A549 (cell line): ENCODE measurements at regions not wholly inside any gene's neighbourhood (a gene's known extent, or its start where the extent isn't known, plus 50 kb on each side); places are given as distances from the start of the nearest gene placed in this dataset.

ENCODE experiments used
- ATAC-seq, 2 experiments: fragments of 200-7000 bp in 1 of 2; fragments of >200 bp in 1 of 2; cut with Nextera tagmentation in 1 of 2; cut with Tn5 transposase in 1 of 2; 3 replicates each; pipeline versions ENCODE4 v1.8.0 to v1.9.1; 2018 to 2020; ENCODE audit warnings: mild to moderate bottlenecking in 1 of 2, moderate library complexity in 1 of 2
- CTCF ChIA-PET: fragments of 300-600 bp; sonication (Branson Sonifier 250); formaldehyde crosslinking; extraction: SDS; loops from one replicate; lab custom pipeline; 2021; ENCODE audit warnings: antibody characterized with exemption, inconsistent platforms; lab: Yijun Ruan, JAX
- POLR2A ChIA-PET: fragments of 350-600 bp; formaldehyde crosslinking; extraction: SDS; loops from one replicate; lab custom pipeline; 2021; ENCODE audit warnings: antibody characterized with exemption, inconsistent platforms; lab: Yijun Ruan, JAX
- DNase-seq, 2 experiments: peaks; one replicate each; pipeline versions ENCODE4 v3.0.0 to v3.0.0-alpha.2; 2011 to 2016; ENCODE audit warnings: low read depth in 1 of 2, low spot score in 1 of 2
- FAIRE-seq: peaks from 2 replicates; lab custom pipeline; 2011; peaks lifted over from hg19 to GRCh38; lab: Jason Lieb, UNC
- H3K27ac ChIP-seq, 2 experiments: fragments of >200 bp; sonication (Bioruptor Twin); formaldehyde crosslinking; 3 replicates each; pipeline ENCODE4 v1.5.1; 2016 to 2017
- H3K4me1 ChIP-seq: fragments of >200 bp; sonication (Bioruptor Twin); formaldehyde crosslinking; 3 replicates; pipeline ENCODE4 v1.6.1; 2016
- H3K4me2 ChIP-seq: fragments of >200 bp; sonication (Bioruptor Twin); formaldehyde crosslinking; 3 replicates; pipeline ENCODE4 v1.6.1; 2016
- H3K4me3 ChIP-seq: fragments of >200 bp; sonication (Bioruptor Twin); formaldehyde crosslinking; 3 replicates; pipeline ENCODE4 v1.5.1; 2016
- H3K9me3 ChIP-seq: fragments of >200 bp; sonication (Bioruptor Twin); formaldehyde crosslinking; 3 replicates; pipeline ENCODE4 v1.6.1; 2016
- CEBPB ChIP-seq, 2 experiments: fragments of >200 bp in 1 of 2; sonication (Bioruptor Twin) in 1 of 2; formaldehyde crosslinking in 1 of 2; IDR thresholded peaks; 2 replicates each; pipeline ENCODE4 v1.6.1; 2012 to 2016
- CHD2 ChIP-seq: fragments of 150-350 bp; IDR thresholded peaks from 2 replicates; pipeline ENCODE4 v1.6.1; 2014; ENCODE audit warnings: low read length; ENCODE audit not compliant: partially characterized antibody
- CHD4 ChIP-seq: fragments of 200-600 bp; sonication (generic); IDR thresholded peaks from 2 replicates; pipeline ENCODE4 v1.6.1; 2016; ENCODE audit warnings: antibody characterized with exemption, mild to moderate bottlenecking, borderline replicate concordance
- E2F6 ChIP-seq: IDR thresholded peaks from 2 replicates; pipeline ENCODE4 v1.6.1; 2012; ENCODE audit warnings: low read depth, borderline replicate concordance
- EHMT2 ChIP-seq: fragments of 200-600 bp; sonication (generic); IDR thresholded peaks from 2 replicates; pipeline ENCODE4 v1.6.1; 2016; ENCODE audit warnings: antibody characterized with exemption, low read depth, mild to moderate bottlenecking, moderate library complexity
- EP300 ChIP-seq, 2 experiments: fragments of >200 bp; sonication (Bioruptor Twin); formaldehyde crosslinking; IDR thresholded peaks; 2 replicates in 1 of 2; 3 replicates in 1 of 2; pipeline ENCODE4 v1.6.1; 2016 to 2017
- ESRRA ChIP-seq: fragments of 150-350 bp; IDR thresholded peaks from 2 replicates; pipeline ENCODE4 v1.6.1; 2014; ENCODE audit warnings: mild to moderate bottlenecking, low read length, borderline replicate concordance
- FOSL2 ChIP-seq, 2 experiments: fragments of 450-650 bp in 1 of 2; fragments of >200 bp in 1 of 2; sonication (Bioruptor Twin) in 1 of 2; formaldehyde crosslinking; IDR thresholded peaks; 2 replicates each; pipeline versions ENCODE4 v1.5.0 to v1.6.1; 2016 to 2020; ENCODE audit warnings: mild to moderate bottlenecking in 1 of 2, moderate library complexity in 1 of 2
- FOXS1 ChIP-seq: fragments of 250-450 bp; sonication (Bioruptor Pico); IDR thresholded peaks from 2 replicates; pipeline ENCODE4 v1.5.0; 2020; ENCODE audit warnings: mild to moderate bottlenecking, moderate library complexity
- GATA3 ChIP-seq: IDR thresholded peaks from 2 replicates; pipeline ENCODE4 v1.6.1; 2012; ENCODE audit warnings: borderline replicate concordance
- HDAC2 ChIP-seq: fragments of 200-600 bp; sonication (generic); IDR thresholded peaks from 2 replicates; pipeline ENCODE4 v1.6.1; 2016
- HOXB13 ChIP-seq: fragments of 250-450 bp; sonication (Bioruptor Pico); IDR thresholded peaks from 2 replicates; pipeline ENCODE4 v1.5.0; 2020; ENCODE audit warnings: low read depth, mild to moderate bottlenecking, moderate library complexity
- JUN ChIP-seq, 2 experiments: fragments of >200 bp; sonication (Bioruptor Twin); formaldehyde crosslinking; IDR thresholded peaks; 2 replicates in 1 of 2; 3 replicates in 1 of 2; pipeline ENCODE4 v1.6.1; 2016 to 2017
- KDM5A ChIP-seq: fragments of 200-600 bp; sonication (generic); IDR thresholded peaks from 2 replicates; pipeline ENCODE4 v1.6.1; 2016; ENCODE audit warnings: antibody characterized with exemption, mild to moderate bottlenecking
- MAFK ChIP-seq: fragments of 450-650 bp; IDR thresholded peaks from 2 replicates; pipeline ENCODE4 v1.6.1; 2014; ENCODE audit not compliant: partially characterized antibody
- NR3C1 ChIP-seq: fragments of >200 bp; sonication (Bioruptor Twin); formaldehyde crosslinking; IDR thresholded peaks from 3 replicates; pipeline ENCODE4 v1.6.1; 2017
- PBX3 ChIP-seq: IDR thresholded peaks from 2 replicates; pipeline ENCODE4 v1.6.1; 2012
- PHF8 ChIP-seq: fragments of 200-600 bp; sonication (generic); IDR thresholded peaks from 2 replicates; pipeline ENCODE4 v1.6.1; 2016; ENCODE audit warnings: low read depth, mild to moderate bottlenecking, antibody characterized with exemption, moderate library complexity, borderline replicate concordance
- POLR2A ChIP-seq: IDR thresholded peaks from 2 replicates; pipeline ENCODE4 v1.6.1; 2012; ENCODE audit warnings: mild to moderate bottlenecking, low read length
- RAD21 ChIP-seq, 2 experiments: fragments of >200 bp in 1 of 2; sonication (Bioruptor Twin) in 1 of 2; formaldehyde crosslinking in 1 of 2; IDR thresholded peaks in 1 of 2; conservative IDR thresholded peaks in 1 of 2; 2 replicates in 1 of 2; 3 replicates in 1 of 2; pipeline ENCODE4 v1.6.1; 2012 to 2018; ENCODE audit warnings: inconsistent platforms in 1 of 2
- RFX5 ChIP-seq: fragments of 450-650 bp; IDR thresholded peaks from 2 replicates; pipeline ENCODE4 v1.7.1; 2014; ENCODE audit warnings: antibody characterized with exemption, mild to moderate bottlenecking, moderate library complexity
- ZNF302 ChIP-seq: fragments of 250-450 bp; sonication (Bioruptor Pico); IDR thresholded peaks from 2 replicates; pipeline ENCODE4 v1.9.0; 2021; ENCODE audit warnings: inconsistent platforms, mild to moderate bottlenecking, moderate library complexity
- ZSCAN20 ChIP-seq: fragments of 250-450 bp; sonication (Bioruptor Pico); IDR thresholded peaks from 2 replicates; pipeline ENCODE4 v1.8.0; 2022; ENCODE audit warnings: mild to moderate bottlenecking, moderate library complexity
- WGBS: methylation state at CpG from one replicate; pipeline ENCODE4 v1.1.6; 2017; ENCODE audit errors: missing lambda C conversion rate; 5-methylcytosine and 5-hydroxymethylcytosine counted together
- TF ChIP-seq, protein P1 (sequence below): fragments of 450-650 bp; IDR thresholded peaks from 2 replicates; pipeline ENCODE4 v1.6.1; 2014; ENCODE audit warnings: antibody characterized with exemption
- TF ChIP-seq, protein P2 (sequence below): fragments of >200 bp; sonication (Bioruptor Twin); formaldehyde crosslinking; IDR thresholded peaks from 3 replicates; pipeline ENCODE4 v1.6.1; 2016
- TF ChIP-seq, protein P3 (sequence below): fragments of 250-450 bp; sonication (Bioruptor Pico); IDR thresholded peaks from 2 replicates; pipeline ENCODE4 v1.5.0; 2020; ENCODE audit warnings: low read depth, mild to moderate bottlenecking, moderate library complexity

- no peak overlapping the region for H3K27ac ChIP-seq
- no peak for TF ChIP-seq POLR2A
- TF ChIP-seq FOXS1, result no peak
- TF ChIP-seq JUN (IDR thresholded peaks at IDR 0.05), result no peak
- no peak for TF ChIP-seq RFX5
- TF ChIP-seq NR3C1, result no peak
- TF ChIP-seq HOXB13, result no peak
- TF ChIP-seq PBX3, result no peak
- TF ChIP-seq, protein P1, sequence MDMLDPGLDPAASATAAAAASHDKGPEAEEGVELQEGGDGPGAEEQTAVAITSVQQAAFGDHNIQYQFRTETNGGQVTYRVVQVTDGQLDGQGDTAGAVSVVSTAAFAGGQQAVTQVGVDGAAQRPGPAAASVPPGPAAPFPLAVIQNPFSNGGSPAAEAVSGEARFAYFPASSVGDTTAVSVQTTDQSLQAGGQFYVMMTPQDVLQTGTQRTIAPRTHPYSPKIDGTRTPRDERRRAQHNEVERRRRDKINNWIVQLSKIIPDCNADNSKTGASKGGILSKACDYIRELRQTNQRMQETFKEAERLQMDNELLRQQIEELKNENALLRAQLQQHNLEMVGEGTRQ, result no peak
- TF ChIP-seq, protein P2, sequence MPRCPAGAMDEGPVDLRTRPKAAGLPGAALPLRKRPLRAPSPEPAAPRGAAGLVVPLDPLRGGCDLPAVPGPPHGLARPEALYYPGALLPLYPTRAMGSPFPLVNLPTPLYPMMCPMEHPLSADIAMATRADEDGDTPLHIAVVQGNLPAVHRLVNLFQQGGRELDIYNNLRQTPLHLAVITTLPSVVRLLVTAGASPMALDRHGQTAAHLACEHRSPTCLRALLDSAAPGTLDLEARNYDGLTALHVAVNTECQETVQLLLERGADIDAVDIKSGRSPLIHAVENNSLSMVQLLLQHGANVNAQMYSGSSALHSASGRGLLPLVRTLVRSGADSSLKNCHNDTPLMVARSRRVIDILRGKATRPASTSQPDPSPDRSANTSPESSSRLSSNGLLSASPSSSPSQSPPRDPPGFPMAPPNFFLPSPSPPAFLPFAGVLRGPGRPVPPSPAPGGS, result no peak
- TF ChIP-seq, protein P3, sequence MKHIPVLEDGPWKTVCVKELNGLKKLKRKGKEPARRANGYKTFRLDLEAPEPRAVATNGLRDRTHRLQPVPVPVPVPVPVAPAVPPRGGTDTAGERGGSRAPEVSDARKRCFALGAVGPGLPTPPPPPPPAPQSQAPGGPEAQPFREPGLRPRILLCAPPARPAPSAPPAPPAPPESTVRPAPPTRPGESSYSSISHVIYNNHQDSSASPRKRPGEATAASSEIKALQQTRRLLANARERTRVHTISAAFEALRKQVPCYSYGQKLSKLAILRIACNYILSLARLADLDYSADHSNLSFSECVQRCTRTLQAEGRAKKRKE (CRISPR knock-in tag), result no peak
- no peak for TF ChIP-seq CHD2
- TF ChIP-seq EP300 (IDR thresholded peaks at IDR 0.05), result no peak
- no peak for TF ChIP-seq ESRRA
- no peak for TF ChIP-seq HDAC2
- TF ChIP-seq RAD21 (conservative IDR thresholded peaks at IDR 0.05 in 1 of 2, IDR thresholded peaks at IDR 0.05 in 1 of 2), result no peak
- no peak for TF ChIP-seq PHF8
- TF ChIP-seq EHMT2, result no peak
- TF ChIP-seq ZSCAN20 (CRISPR knock-in tag), result no peak
- POLR2A ChIA-PET, result no interaction called here
- H3K4me2 ChIP-seq, result no peak overlapping the region
- ATAC-seq, result no peak
- CTCF ChIA-PET, result interaction anchor here (1.4 kb wide), 1 partner anchor 12 kb away, joined by 4 read pairs; no protein-coding TSS in a partner anchor
- H3K4me1 ChIP-seq, result no peaks in the 10 kb centered on the region
- DNase-seq, result no peak
- no peaks in the 10 kb centered on the region for H3K9me3 ChIP-seq
- no peak for FAIRE-seq
- H3K4me3 ChIP-seq, result no peak overlapping the region
- WGBS, result 1% methylated on average over 5 of the region's 5 CpGs
Measured at GRCh38 chr14:98168211-98168985, 1103.6 kb downstream of the BCL11B start.

- FAIRE-seq (no peak), DNase-seq (no peak), ATAC-seq (no peak)
- TF ChIP-seq CHD4, result no peak
- no peak for TF ChIP-seq GATA3
- no peak for TF ChIP-seq FOSL2 (IDR thresholded peaks at IDR 0.05)
- no peak for TF ChIP-seq FOSL2 (CRISPR knock-in tag; IDR thresholded peaks at IDR 0.05)
- TF ChIP-seq CEBPB (IDR thresholded peaks at IDR 0.05), result no peak
- no peak for TF ChIP-seq KDM5A
- TF ChIP-seq MAFK, result no peak
- TF ChIP-seq EP300 (IDR thresholded peaks at IDR 0.05), result no peak
- no peak for TF ChIP-seq E2F6
- TF ChIP-seq ZNF302 (CRISPR knock-in tag), result no peak
- Histone ChIP-seq H3K4me2 (no peak overlapping the region), H3K9me3 (no peaks in the 10 kb centered on the region), H3K27ac (no peak overlapping the region), H3K4me3 (no peak overlapping the region), H3K4me1 (no peaks in the 10 kb centered on the region)
- ChIA-PET CTCF (interaction anchor here (1.4 kb wide), 1 partner anchor 11 kb away, joined by 4 read pairs; no protein-coding TSS in a partner anchor), POLR2A (no interaction called here)
Measured at GRCh38 chr14:98169170-98169587, 1102.8 kb downstream of the BCL11B start.
